Hematopoietic multipotent progenitor cell treated with erythropoietin and hydrocortisone succinate and interleukin-3 and kit ligand, for 4 days (in vitro differentiated cells): ENCODE measurements at regions not wholly inside any gene's neighbourhood (a gene's known extent, or its start where the extent isn't known, plus 50 kb on each side); places are given as distances from the start of the nearest gene placed in this dataset.

Experiments
- DNase-seq: peaks from one replicate; pipeline ENCODE4 v3.0.0-alpha.2; 2015

GRCh38 chr10:36277459-36277858 is 635.4 kb upstream of the FZD8 start:
- DNase-seq = no peak

GRCh38 chr10:36271627-36272340 is 629.7 kb upstream of the FZD8 start:
- no peak for DNase-seq

- no peak for DNase-seq
These were observed 627.1 kb upstream of the FZD8 start for GRCh38 chr10:36269222-36269621.

GRCh38 chr10:36266923-36267322 is 624.8 kb upstream of the FZD8 start:
- no peak for DNase-seq

GRCh38 chr10:36265741-36266140 is 623.6 kb upstream of the FZD8 start:
- no peak for DNase-seq

GRCh38 chr10:36263871-36264270 is 621.8 kb upstream of the FZD8 start:
- DNase-seq = no peak

- peak; percentile 2 for DNase-seq
These were observed 614.9 kb upstream of the FZD8 start for GRCh38 chr10:36256948-36257356.

- no peak for DNase-seq
These were observed 614.1 kb upstream of the FZD8 start for GRCh38 chr10:36256166-36256565.

- no peak for DNase-seq
These were observed 612.1 kb upstream of the FZD8 start for GRCh38 chr10:36254199-36254598.

GRCh38 chr10:36253731-36254130 is 611.6 kb upstream of the FZD8 start:
- DNase-seq = no peak

- DNase-seq = no peak
These were observed 609.0 kb upstream of the FZD8 start for GRCh38 chr10:36251068-36251467.

GRCh38 chr10:36248304-36248981 is 606.3 kb upstream of the FZD8 start:
- no peak for DNase-seq

GRCh38 chr10:36247478-36247877 is 605.4 kb upstream of the FZD8 start:
- no peak for DNase-seq

- DNase-seq = no peak
These were observed 594.8 kb upstream of the FZD8 start for GRCh38 chr10:36236931-36237330.

GRCh38 chr10:36236341-36236740 is 594.2 kb upstream of the FZD8 start:
- DNase-seq = no peak

GRCh38 chr10:36232935-36233334 is 590.8 kb upstream of the FZD8 start:
- no peak for DNase-seq

GRCh38 chr10:36224431-36224985 is 582.4 kb upstream of the FZD8 start:
- no peak for DNase-seq

GRCh38 chr10:36221101-36221500 is 579.0 kb upstream of the FZD8 start:
- DNase-seq = no peak

GRCh38 chr10:36220151-36220550 is 578.1 kb upstream of the FZD8 start:
- DNase-seq = no peak

GRCh38 chr10:36211856-36212255 is 569.8 kb upstream of the FZD8 start:
- DNase-seq = no peak

- no peak for DNase-seq
These were observed 567.4 kb upstream of the FZD8 start for GRCh38 chr10:36209480-36209879.

- DNase-seq = no peak
These were observed 560.8 kb upstream of the FZD8 start for GRCh38 chr10:36202881-36203280.

- DNase-seq = no peak
These were observed 558.5 kb upstream of the FZD8 start for GRCh38 chr10:36200577-36200976.

- peak; percentile 3 for DNase-seq
These were observed 556.2 kb upstream of the FZD8 start for GRCh38 chr10:36198322-36198721.
